PFSK-1 (cell line): ENCODE measurements at regions not wholly inside any gene's neighbourhood (a gene's known extent, or its start where the extent isn't known, plus 50 kb on each side); places are given as distances from the start of the nearest gene placed in this dataset.

Experiments
- FOXP2 ChIP-seq: optimal IDR thresholded peaks from 2 replicates; pipeline ENCODE3; 2011; ENCODE audit warnings: borderline replicate concordance, control low read depth, inconsistent platforms; ENCODE audit not compliant: insufficient read depth; ENCODE audit errors: extremely low read length, extremely low read depth
- POLR2AphosphoS5 ChIP-seq: IDR thresholded peaks from 2 replicates; pipeline ENCODE4 v1.6.1; 2012; ENCODE audit warnings: low read depth, mild to moderate bottlenecking, control low read depth, low read length, moderate library complexity
- SIN3A ChIP-seq: IDR thresholded peaks from 2 replicates; pipeline ENCODE4 v1.6.1; 2012; ENCODE audit warnings: mild to moderate bottlenecking, low read length, moderate library complexity, borderline replicate concordance; ENCODE audit not compliant: insufficient read depth
- TAF1 ChIP-seq: IDR thresholded peaks from 2 replicates; pipeline ENCODE4 v1.6.1; 2012; ENCODE audit warnings: low read length, control low read depth, borderline replicate concordance; ENCODE audit not compliant: insufficient read depth
- TF ChIP-seq, protein P1 (sequence below), 2 experiments: IDR thresholded peaks; 2 replicates each; pipeline versions ENCODE4 v1.6.1 to v1.8.0; 2011 to 2012; ENCODE audit warnings: low read depth in 2 of 2, low read length in 2 of 2, control low read depth in 1 of 2, inconsistent platforms in 1 of 2, mild to moderate bottlenecking in 1 of 2, moderate library complexity in 1 of 2; ENCODE audit not compliant: insufficient read depth in 1 of 2

DNA sequence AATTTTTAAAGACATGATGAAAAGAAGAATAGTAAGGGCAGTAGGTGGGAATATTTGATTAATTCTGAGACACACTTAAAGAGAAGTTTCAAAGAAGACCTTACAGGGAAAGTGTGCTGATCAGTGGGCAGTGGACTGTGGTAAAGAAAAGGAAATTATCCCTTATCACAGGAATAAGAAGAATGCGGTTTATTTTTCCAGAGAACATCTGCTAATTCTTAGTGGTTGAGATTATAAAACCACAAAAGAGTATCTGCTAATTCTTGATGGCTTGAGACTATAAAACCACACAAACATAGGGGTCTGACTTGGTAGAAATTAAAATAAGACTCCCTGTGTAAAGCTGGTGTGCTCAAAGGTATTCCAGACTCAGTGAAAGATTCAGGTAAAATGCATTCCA, 60.0 kb upstream of the KCTD3 start:
- TF ChIP-seq FOXP2, result no peak
- no peak for TF ChIP-seq POLR2AphosphoS5
- TF ChIP-seq TAF1, result no peak
- TF ChIP-seq, protein P1, sequence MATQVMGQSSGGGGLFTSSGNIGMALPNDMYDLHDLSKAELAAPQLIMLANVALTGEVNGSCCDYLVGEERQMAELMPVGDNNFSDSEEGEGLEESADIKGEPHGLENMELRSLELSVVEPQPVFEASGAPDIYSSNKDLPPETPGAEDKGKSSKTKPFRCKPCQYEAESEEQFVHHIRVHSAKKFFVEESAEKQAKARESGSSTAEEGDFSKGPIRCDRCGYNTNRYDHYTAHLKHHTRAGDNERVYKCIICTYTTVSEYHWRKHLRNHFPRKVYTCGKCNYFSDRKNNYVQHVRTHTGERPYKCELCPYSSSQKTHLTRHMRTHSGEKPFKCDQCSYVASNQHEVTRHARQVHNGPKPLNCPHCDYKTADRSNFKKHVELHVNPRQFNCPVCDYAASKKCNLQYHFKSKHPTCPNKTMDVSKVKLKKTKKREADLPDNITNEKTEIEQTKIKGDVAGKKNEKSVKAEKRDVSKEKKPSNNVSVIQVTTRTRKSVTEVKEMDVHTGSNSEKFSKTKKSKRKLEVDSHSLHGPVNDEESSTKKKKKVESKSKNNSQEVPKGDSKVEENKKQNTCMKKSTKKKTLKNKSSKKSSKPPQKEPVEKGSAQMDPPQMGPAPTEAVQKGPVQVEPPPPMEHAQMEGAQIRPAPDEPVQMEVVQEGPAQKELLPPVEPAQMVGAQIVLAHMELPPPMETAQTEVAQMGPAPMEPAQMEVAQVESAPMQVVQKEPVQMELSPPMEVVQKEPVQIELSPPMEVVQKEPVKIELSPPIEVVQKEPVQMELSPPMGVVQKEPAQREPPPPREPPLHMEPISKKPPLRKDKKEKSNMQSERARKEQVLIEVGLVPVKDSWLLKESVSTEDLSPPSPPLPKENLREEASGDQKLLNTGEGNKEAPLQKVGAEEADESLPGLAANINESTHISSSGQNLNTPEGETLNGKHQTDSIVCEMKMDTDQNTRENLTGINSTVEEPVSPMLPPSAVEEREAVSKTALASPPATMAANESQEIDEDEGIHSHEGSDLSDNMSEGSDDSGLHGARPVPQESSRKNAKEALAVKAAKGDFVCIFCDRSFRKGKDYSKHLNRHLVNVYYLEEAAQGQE (IDR thresholded peaks at IDR 0.05; ENCODE audit: insufficient read depth in 1 of 2, low read depth in 2 of 2, low read length in 2 of 2), result no peak
- no peak for TF ChIP-seq SIN3A

DNA sequence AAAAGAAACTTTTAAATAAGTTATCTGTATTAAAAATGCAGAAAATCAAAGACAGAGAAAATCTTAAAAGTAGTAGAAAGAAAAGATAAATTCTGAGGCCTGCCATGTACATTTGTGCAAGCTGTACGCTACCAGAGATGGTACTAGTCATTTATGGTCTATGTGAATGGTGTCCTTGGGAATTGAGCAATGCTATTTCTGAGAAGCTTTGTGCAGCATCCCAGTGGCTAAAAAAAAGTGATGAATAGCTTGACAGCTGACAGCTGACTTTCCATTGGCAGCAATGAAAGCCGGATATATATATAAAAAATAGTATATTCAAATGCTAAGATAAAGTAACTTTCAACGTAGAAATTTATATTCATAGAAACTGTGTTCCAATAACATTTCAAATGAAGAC, 58.8 kb upstream of the KCTD3 start:
- TF ChIP-seq, protein P1 (IDR thresholded peaks at IDR 0.05; ENCODE audit: insufficient read depth in 1 of 2, low read depth in 2 of 2, low read length in 2 of 2), result no peak
- TF ChIP-seq SIN3A (no peak), FOXP2 (no peak), TAF1 (no peak), POLR2AphosphoS5 (no peak)
